ENCODE measurements at regions not wholly inside any gene's neighbourhood (a gene's known extent, or its start where the extent isn't known, plus 50 kb on each side); places are given as distances from the start of the nearest gene placed in this dataset.
A peak's percentile ranks its signal among the peaks of the same experiment; 100 is the strongest.

DNA sequence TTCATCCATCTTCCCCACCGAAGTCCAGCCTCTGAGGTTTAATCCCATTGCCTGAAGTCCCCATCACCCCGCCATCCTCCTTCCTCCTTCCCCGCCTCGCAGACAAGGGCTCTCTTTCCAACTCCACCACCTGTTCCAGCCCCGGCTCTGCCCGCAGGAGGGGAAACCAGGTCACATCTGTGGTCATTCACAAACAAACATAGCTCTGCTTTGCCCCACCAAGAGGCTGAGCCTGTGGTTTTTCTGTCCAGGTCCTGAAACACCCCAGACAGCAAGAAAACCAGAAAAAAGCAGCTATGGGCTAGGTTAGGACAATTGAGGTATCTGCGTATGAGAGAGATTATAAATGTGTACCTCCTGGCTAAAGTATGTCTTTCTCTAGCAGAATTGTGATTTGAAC is 144.7 kb downstream of the GLI2 start:
- TF ChIP-seq POLR2A (IDR thresholded peaks at IDR 0.05): no peak
- TF ChIP-seq, protein P1, sequence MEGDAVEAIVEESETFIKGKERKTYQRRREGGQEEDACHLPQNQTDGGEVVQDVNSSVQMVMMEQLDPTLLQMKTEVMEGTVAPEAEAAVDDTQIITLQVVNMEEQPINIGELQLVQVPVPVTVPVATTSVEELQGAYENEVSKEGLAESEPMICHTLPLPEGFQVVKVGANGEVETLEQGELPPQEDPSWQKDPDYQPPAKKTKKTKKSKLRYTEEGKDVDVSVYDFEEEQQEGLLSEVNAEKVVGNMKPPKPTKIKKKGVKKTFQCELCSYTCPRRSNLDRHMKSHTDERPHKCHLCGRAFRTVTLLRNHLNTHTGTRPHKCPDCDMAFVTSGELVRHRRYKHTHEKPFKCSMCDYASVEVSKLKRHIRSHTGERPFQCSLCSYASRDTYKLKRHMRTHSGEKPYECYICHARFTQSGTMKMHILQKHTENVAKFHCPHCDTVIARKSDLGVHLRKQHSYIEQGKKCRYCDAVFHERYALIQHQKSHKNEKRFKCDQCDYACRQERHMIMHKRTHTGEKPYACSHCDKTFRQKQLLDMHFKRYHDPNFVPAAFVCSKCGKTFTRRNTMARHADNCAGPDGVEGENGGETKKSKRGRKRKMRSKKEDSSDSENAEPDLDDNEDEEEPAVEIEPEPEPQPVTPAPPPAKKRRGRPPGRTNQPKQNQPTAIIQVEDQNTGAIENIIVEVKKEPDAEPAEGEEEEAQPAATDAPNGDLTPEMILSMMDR (IDR thresholded peaks at IDR 0.05): no peak
- H3K36me3 ChIP-seq (replicated peaks in 1 of 2): no peaks in the 10 kb centered on the region
- no peak for DNase-seq
- H3K4me1 ChIP-seq (replicated peaks in 1 of 2): peaks cover 8 to 9% of the 10 kb centered on the region in 2 donors
- no peaks in the 10 kb centered on the region for H3K27me3 ChIP-seq
- intact Hi-C loops (cut with DNase I): no loop called here
- H3K27ac ChIP-seq: no peak overlapping the region
- H3K4me3 ChIP-seq: no peak overlapping the region
- no peaks in the 10 kb centered on the region for H3K9me3 ChIP-seq (replicated peaks in 1 of 3)
- WGBS, 4 donors: 84 to 87% (median 86%) methylated on average over 7 of the region's 7 CpGs

DNA sequence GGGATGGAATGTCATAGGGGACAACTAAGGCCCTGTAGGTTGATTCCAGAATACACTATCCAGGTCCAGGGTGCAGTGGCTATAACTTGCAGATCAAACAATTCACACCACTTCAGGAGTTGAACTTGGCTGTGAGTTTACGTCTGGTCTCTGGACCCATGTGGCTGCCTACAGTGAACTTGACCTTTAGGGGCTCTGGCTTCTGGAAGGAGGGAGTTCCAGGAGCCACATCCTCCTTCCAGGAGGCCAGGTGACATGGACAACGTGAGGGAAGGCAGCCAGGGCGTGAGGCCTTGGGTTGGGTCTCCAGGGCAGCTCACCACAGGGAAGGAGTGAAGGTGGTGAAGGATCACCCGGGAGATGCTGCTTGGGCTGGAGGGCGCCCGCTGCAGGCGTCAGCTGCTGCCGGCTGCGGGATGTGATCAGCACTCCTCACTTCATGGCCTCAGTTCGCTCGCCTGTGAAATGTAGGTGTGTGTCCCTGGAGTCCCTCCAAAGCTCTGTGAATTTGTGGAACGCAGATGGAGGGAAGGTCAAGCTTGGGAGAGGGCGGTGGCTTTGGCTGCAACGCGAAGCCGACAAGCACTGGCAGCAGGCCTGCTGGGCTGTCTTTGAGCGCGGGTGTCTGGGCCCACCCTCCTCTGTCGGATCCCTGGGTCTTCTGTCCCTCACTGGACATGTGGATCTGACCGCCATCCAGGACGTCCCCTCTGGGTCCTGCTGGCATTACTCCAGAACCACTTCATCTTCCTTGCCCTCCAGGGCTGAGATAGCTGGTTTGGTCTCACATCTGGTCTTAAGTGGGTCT is 146.5 kb downstream of the GLI2 start:
- Histone ChIP-seq H3K36me3 (replicated peaks in 1 of 2) (no peaks in the 10 kb centered on the region), H3K4me1 (replicated peaks in 1 of 2) (peaks cover 0 to under 1% of the 10 kb centered on the region in 2 donors), H3K27ac (peak overlapping the region in 1 of 5 donors; percentile 45), H3K27me3 (no peaks in the 10 kb centered on the region), H3K9me3 (replicated peaks in 1 of 3) (no peaks in the 10 kb centered on the region), H3K4me3 (no peak overlapping the region)
- 56 to 78% (median 67%) methylated on average over 20 to 21 of the region's 21 CpGs for WGBS, 4 donors
- peak in 1 of 7 donors; percentile 40 for DNase-seq
- intact Hi-C loops (cut with DNase I): no loop called here
- TF ChIP-seq POLR2A (IDR thresholded peaks at IDR 0.05): no peak
- TF ChIP-seq, protein P1 (IDR thresholded peaks at IDR 0.05): no peak

DNA sequence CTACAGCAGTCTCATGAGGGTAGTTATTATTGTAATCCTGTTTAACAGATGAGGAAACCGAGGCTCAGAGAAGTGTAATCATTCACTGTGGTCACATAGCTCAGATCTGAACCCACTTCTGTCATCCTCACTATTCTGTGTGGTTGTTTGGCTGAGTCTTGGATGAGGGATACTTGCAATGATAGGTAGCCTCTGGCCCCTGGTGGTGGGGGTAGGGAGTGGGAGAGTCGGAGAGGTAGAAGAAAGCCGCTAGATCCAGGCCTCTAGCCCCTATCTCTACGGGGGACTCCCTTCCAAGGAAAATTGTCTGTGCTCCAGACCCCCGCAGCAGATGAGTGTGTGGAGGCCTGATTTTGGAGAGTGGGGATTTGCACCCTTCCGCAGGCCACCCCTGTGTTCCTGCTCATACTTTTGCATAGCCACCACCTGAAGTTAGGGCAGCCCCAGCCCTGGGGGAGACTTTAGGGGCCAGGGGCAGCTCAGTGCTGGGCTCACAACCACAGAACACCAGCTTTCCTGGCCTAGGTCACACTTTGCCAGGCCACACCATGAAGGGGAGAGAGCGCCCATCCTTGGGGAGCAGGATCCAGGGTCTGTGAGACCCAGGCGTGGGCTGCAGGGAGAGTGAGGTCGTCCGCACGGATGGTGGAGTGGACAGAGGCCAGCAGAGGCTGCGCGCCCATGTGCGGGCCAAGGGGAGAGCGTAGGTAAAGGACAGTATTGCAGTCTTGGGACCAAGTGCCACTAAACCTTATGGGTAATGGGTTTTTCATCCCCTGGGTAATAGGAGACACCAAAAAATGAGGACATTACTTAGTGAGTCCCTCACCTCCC is 148.2 kb downstream of the GLI2 start:
- no peak overlapping the region for H3K27ac ChIP-seq
- intact Hi-C loops (cut with DNase I): no loop called here

More for the DNA sequence above, 148.2 kb downstream of the GLI2 start:
- H3K9me3 ChIP-seq (replicated peaks in 1 of 3): no peaks in the 10 kb centered on the region
- WGBS, 4 donors: 89 to 94% (median 94%) methylated on average over 13 to 15 of the region's 15 CpGs
- DNase-seq: no peak
- H3K36me3 ChIP-seq (replicated peaks in 1 of 2): no peaks in the 10 kb centered on the region
- no peak for TF ChIP-seq POLR2A (IDR thresholded peaks at IDR 0.05)
- TF ChIP-seq, protein P1 (IDR thresholded peaks at IDR 0.05): no peak
- no peaks in the 10 kb centered on the region for H3K27me3 ChIP-seq
- H3K4me1 ChIP-seq (replicated peaks in 1 of 2): no peaks in the 10 kb centered on the region
- H3K4me3 ChIP-seq: no peak overlapping the region
